ENCODE measurements at regions not wholly inside any gene's neighbourhood (a gene's known extent, or its start where the extent isn't known, plus 50 kb on each side); places are given as distances from the start of the nearest gene placed in this dataset.

DNA sequence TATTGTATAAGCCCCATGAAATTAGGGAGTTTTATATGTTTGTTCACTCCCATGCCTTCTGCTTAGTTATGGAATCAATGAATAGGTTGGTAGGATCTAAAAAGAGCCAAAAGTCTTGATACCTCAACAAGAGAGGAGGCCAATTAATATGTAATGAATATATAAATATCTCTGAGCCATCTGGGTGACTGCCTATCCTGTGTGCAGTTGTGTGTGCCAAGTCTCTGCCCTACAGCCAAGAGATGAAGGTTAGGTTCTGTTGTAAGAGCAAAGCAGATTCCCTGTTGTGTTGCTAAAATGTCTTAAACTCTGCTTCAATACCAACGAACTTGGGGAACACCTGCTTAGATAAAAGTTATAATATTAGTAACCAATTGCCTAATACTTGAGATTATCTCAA lies 61.8 kb upstream of the GORAB start:
- no peak for DNase-seq

DNA sequence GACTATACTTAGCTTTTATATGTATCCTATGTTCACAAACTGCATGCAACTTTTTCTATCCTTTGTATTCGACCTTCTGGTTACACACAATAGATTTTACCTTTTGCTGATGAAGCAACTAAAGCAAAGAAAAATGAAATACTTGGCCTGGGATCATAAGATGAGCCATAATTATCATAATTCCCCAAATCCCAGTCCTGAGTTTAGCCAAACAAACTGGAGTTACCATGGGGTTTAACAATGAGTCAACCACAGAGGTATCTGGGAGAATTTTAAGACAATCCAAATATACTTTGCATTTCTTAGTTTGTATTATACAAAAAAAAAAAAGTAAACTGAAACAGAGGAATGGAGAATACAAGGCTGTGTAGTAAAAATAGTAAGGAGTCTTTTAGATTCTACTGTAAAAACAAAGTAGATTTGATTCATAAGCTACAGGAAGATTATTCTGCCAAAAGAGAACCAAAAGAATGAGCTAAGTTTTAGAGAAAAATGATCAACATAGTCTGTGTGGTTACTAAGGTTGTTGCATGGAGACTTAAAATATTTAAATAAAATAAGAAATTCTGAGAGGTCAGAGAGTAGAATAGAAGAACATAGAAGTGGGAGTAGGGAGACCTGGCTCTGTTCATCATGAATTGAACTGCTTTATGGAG lies 60.4 kb upstream of the GORAB start:
- DNase-seq, result no peak

GRCh38 chr1:170481000-170481399 lies 51.0 kb upstream of the GORAB start:
- DNase-seq, result no peak

Data from NCI-H1436 (cell line).